ENCODE measurements at regions not wholly inside any gene's neighbourhood (a gene's known extent, or its start where the extent isn't known, plus 50 kb on each side); places are given as distances from the start of the nearest gene placed in this dataset.

DNA sequence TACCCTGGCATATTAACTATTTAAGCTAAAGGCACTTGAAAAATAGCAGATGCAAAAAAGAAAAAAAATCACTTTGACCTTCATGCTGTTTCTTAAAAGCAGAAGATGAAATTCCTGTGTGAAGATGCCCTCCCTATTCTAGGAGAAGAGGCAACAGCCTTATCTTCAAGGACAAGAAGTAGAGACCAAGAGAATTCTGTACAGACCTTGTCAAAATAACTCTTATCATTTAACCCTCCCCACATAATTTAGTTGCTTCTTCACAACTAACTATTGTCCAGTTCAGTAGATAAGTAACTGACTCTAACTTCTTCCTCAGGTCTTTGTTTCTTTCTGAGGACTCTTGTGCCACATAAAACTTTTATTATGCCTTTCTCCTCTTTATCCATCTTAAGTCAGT is 72.0 kb upstream of the MARCHF10 start:
- no peak for DNase-seq

DNA sequence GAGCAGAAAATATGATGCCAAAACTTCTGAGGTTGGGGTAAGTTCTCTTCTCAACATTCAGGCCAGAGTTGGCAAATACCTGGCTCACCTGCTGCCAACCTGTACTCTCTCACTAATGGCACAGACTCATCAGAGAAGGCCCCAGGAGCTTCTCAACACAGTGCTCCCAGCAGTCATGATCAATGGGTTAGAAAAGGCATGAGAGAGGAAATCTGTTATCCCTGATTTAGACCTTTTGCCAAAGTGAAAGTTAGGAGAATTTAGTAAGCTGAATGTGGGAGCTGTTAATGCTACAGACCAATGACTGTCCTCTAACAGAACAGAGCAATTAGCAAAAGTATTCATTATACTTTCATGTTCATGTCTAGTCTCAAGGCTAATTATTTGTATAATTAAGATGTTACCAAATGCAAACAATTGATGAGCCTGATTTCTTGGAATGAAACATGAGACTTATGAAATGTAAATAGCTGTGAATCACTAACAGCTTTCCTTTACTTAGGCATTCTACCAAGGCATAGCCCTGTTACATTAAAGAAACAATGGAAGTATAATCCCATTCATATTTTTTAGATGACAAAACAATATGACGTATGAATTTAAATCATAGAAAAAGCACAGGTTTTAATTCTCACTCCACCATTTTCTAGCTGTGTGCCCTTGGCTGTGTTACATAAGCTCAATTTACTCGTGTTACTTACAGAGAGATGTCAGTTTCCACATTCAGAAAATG is 68.7 kb upstream of the MARCHF10 start:
- DNase-seq: no peak

GRCh38 chr17:62876063-62876462 is 67.9 kb upstream of the MARCHF10 start:
- DNase-seq: no peak

- DNase-seq: no peak
Observed at GRCh38 chr17:62875296-62875695, 67.2 kb upstream of the MARCHF10 start.

- DNase-seq: no peak
Observed at GRCh38 chr17:62871291-62871690, 63.2 kb upstream of the MARCHF10 start.

DNA sequence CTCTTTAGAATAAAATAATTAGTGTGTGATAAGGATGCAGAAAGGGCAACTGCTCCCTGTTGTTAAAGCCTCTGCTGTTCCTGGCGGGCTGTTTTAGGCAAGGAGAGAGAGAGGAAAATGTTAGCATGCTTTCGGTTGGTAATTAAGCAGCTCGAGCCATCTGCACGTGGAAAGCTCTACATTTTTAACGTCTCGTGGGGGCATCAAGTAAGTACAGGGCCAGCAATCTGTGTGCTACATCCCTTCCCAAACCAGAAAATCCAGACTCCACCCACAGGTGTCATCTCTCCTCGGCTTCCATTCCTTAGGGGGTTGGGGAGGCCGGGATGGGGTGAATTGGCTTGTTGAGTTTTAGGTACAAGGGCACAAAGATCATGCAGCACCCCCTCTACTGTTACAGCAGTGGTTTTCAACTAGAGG is 62.4 kb upstream of the MARCHF10 start:
- no peak for DNase-seq

DNA sequence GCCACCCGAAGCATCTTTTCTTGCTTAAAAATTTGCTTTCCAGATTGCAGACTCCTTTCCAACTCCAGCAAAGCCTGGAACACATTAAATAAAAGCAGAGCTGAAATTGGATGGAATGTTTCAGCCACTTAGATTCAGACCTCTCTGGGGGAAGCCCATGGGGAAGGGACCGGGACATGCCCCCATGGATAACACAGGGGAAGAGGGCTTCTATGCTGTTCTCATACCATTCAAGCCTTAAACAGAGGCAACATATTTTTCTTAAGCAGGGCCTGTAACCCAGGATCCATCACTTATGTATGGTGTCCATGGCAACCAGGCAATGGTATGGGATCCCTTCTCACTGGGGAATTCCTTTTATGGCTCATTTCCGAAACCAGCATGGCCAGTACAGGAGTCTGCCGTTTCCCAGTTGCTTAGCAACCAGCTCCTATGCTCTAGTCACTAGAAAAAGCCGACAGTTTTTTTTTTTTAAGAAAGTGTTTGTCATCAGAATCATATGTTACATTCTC is 62.0 kb upstream of the MARCHF10 start:
- DNase-seq: no peak

DNA sequence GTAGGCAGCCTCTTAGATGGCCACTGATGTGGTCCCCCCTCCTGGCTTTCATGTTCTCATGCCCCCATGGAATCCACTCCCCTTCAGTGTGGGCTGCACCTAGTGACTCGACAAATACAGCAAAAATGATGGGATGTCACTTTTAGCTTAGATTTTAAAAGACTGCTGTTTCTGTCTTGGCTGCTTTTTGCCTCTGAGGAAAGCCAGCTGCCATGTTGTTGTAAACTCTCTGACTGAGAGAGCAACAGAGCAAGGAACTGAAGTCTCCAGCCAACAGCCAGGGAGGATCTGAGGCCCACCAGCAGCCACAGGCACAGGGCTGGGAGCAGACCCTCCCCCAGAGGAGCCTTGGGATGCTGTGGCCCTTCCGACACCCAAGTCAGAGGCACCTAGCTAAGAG is 60.6 kb upstream of the MARCHF10 start:
- no peak for DNase-seq

DNA sequence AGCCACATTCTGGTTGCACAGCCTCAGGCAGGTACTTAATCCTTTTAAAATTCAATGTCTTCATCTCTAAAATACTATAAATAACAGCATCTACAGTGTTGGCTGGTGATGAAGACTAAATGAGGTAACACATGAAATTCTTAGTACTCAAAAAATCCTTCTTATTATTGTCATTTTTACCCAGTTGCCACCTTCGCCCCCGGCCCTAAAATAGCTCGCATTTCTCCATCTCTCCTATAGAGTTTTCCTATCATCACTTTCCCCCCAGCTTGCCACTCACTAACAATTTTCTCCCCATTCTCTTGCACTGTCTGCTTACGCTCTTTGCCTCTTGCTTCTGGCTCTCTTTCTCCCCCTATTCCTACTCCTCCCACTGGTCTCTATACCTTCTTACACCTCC is 59.9 kb upstream of the MARCHF10 start:
- no peak for DNase-seq

- DNase-seq: no peak
Observed at GRCh38 chr17:62867303-62867702, 59.2 kb upstream of the MARCHF10 start.

DNA sequence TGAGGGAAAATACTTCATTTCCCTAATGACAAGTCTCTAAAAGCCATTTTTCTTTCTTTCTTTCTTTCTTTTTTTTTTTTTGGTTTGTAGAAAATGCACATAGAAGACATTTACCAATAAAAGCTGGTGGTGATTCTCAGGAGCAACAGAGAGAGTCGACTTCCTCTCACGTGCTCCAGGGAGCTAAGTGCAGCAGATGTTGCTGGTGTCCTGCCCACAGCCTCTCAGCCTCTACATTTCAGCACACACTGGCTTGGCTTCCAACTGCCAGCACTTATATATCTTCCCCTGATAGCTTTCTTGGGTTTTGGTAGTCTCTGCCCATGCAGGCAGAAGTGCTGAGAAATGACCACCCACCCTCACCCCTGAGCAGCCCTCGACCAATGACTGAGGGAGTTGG is 58.4 kb upstream of the MARCHF10 start:
- DNase-seq: no peak

DNA sequence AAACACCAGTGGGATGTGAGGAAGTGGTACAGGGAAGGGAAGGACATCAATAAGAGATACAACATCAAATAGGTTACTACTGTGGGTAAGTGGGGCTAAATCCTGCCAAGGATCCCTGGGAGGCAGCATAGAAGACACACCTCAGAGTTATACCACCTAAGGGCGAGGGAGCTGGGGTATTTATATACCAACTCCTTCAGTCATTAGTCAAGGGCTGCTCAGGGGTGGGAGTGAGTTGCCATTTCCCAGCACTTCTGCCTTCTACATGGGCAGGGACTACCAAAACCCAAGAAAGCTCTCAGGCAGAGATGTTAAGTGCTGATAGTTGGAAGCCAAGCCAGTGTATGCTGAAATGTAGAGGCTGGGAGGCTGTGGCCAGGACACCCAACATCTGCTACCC is 57.5 kb upstream of the MARCHF10 start:
- no peak for DNase-seq

GRCh38 chr17:62862251-62862650 is 54.1 kb upstream of the MARCHF10 start:
- no peak for DNase-seq

- DNase-seq: no peak
Observed at GRCh38 chr17:62860962-62861873, 53.1 kb upstream of the MARCHF10 start.

GRCh38 chr17:62859146-62859545 is 51.0 kb upstream of the MARCHF10 start:
- no peak for DNase-seq
